SK-N-MC (cell line): ENCODE measurements at regions not wholly inside any gene's neighbourhood (a gene's known extent, or its start where the extent isn't known, plus 50 kb on each side); places are given as distances from the start of the nearest gene placed in this dataset.

Experiments
- EZH2 ChIP-seq: fragments of 200-600 bp; sonication (generic); IDR thresholded peaks from one replicate; pipeline ENCODE4 v1.6.1; 2017; ENCODE audit warnings: antibody characterized with exemption
- POLR2AphosphoS5 ChIP-seq: IDR thresholded peaks from 2 replicates; pipeline ENCODE4 v1.6.1; 2012; ENCODE audit warnings: mild to moderate bottlenecking, low read depth, low read length, borderline replicate concordance

- TF ChIP-seq POLR2AphosphoS5 (no peak), EZH2 (no peak)
Observed at GRCh38 chr11:8775332-8775731, 92.7 kb downstream of the RPL27A start.
